Right lobe of liver (tissue), 4 donors: ENCODE measurements at regions not wholly inside any gene's neighbourhood (a gene's known extent, or its start where the extent isn't known, plus 50 kb on each side); places are given as distances from the start of the nearest gene placed in this dataset.

ENCODE experiments used
- CTCF ChIP-seq, 4 donors: fragments of 200-600 bp in 3 of 4; fragments of 450-650 bp in 1 of 4; IDR thresholded peaks; one replicate each; pipeline versions ENCODE4 v1.5.1 to v1.8.0; 2016 to 2022; ENCODE audit warnings: antibody characterized with exemption in 4 of 4, mild to moderate bottlenecking in 2 of 4
- POLR2A ChIP-seq: fragments of 450-650 bp; IDR thresholded peaks from one replicate; pipeline ENCODE4 v1.6.1; 2017; ENCODE audit warnings: antibody characterized with exemption, mild to moderate bottlenecking
- donor health status: DM: no; HTN: no; CAD: no.
- donor health status: DM: no; HTN: no; CAD: no.
- donor health status: DM: no; HTN: yes; CAD: no.

DNA sequence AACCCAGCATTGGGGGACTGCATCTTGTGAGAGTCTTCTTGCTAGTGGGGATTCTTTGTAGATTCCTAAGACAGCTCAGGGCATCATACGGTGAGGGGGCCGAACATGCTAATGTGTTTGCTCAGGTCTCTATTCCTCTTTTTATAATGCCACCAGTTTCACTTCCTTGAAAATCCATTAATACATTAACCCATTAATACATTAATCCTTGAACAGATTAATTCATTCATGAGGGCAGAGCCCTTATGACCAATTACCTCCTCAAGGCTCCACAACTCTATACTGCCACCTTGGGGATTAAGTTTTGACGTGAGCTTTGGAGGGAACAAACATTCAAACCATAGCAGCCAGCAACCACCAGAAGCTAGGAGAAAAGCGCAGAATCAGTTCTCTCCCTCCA is 67.2 kb upstream of the POT1 start:
- TF ChIP-seq CTCF (IDR thresholded peaks at IDR 0.05) (no peak), POLR2A (no peak)
